ENCODE measurements at regions not wholly inside any gene's neighbourhood (a gene's known extent, or its start where the extent isn't known, plus 50 kb on each side); places are given as distances from the start of the nearest gene placed in this dataset.

DNA sequence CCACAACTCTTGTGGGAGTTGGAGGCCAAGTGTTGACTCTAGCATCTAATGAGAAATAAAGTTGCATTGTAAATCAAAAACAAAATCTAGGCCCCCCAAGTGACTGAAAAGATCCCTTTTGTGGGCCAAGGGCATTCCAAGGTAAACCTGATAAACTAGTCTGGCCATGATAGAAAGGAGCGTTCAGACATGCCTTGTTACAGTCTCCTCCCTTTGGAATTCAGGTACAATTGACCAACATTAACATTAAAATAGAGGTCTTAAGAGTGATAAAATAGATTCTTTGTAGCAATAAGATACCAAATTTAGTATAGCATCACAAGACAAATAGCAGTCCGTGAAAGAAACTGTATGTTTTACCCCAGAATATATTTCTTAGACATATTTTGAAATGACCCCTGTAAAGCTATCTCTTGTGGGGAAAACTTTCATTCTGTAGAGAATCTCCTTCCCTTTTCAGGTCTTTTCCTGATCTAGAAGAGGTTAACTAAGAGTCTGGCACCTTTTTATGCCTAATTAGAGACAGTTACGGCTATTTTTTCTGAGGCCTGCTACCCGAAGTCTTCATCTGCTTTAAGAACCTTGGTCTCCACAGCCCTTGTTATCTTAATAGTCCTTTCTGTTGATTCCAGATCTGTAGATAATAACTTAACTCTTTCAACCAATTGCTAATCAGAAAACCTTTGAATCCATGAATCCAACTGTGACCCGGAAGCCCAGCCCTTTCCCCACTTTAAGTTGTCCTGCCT lies 495.4 kb upstream of the MMS22L start:
- TF ChIP-seq POLR2AphosphoS5 (IDR thresholded peaks at IDR 0.05) (no peak), CTCF (IDR thresholded peaks at IDR 0.05) (no peak), POLR2A (IDR thresholded peaks at IDR 0.05) (no peak), EP300 (IDR thresholded peaks at IDR 0.05) (no peak)

Data from gastroesophageal sphincter (tissue), 3 donors.